Activated T-cell treated with anti-CD3 and anti-CD28 coated beads, Interleukin-2, amount 50 U/mL, for 72 hours (primary cell): ENCODE measurements at regions not wholly inside any gene's neighbourhood (a gene's known extent, or its start where the extent isn't known, plus 50 kb on each side); places are given as distances from the start of the nearest gene placed in this dataset.

ENCODE experiments used
- ATAC-seq, 2 donors: fragments of 150-1000 bp; cut with Tn5 transposase; replicated peaks in 1 of 2; 2 replicates each; pipeline ENCODE4 v1.10.0; 2021; ENCODE audit warnings: moderate library complexity in 2 of 2, mild to moderate bottlenecking in 1 of 2
- DNase-seq, 2 donors: peaks; one replicate each; pipeline ENCODE4 v3.0.0; 2021 to 2022; ENCODE audit warnings: mixed read lengths in 1 of 2
- H3K27ac Mint-ChIP-seq: one replicate; pipeline ENCODE4 v1.8.0; 2022; ENCODE audit warnings: mild to moderate bottlenecking, moderate library complexity, mixed read lengths
- H3K27me3 Mint-ChIP-seq: one replicate; pipeline ENCODE4 v1.8.0; 2022; ENCODE audit warnings: low read depth, mixed read lengths
- H3K36me3 Mint-ChIP-seq, 2 donors: one replicate each; pipeline ENCODE4 v1.8.0; 2022; ENCODE audit warnings: mixed read lengths in 2 of 2, mild to moderate bottlenecking in 1 of 2; ENCODE audit not compliant: insufficient read depth in 2 of 2
- H3K4me1 Mint-ChIP-seq: one replicate; pipeline ENCODE4 v1.8.0; 2022; ENCODE audit warnings: low read depth, mixed read lengths
- H3K4me3 Mint-ChIP-seq, 2 donors: one replicate each; pipeline ENCODE4 v1.8.0; 2022; ENCODE audit warnings: mild to moderate bottlenecking in 2 of 2, mixed read lengths in 2 of 2, moderate library complexity in 2 of 2
- H3K9me3 Mint-ChIP-seq, 2 donors: one replicate each; pipeline ENCODE4 v1.8.0; 2022; ENCODE audit warnings: mixed read lengths in 2 of 2

DNA sequence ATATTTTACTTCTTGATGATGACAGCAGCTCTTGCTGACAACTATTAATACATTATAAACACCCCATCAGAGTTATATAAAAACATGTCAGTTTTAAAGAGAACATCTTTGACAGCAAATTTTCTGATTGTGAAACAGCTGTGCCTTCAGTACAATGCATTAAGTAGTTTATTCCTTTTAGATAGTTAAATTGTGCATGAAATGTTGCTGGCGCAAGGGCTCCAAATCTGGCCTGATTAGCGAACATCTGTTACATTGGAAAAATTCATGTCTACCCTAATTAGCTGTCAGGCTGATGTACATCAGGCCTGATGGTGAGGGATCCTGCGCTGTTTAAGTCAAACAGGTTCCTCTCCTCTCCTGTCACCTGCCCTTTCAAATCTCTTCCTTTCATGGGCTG is 171.9 kb upstream of the SP8 start:
- H3K27me3 Mint-ChIP-seq, result no peaks in the 10 kb centered on the region
- no peaks in the 10 kb centered on the region for H3K9me3 Mint-ChIP-seq
- no peak overlapping the region for H3K4me3 Mint-ChIP-seq
- DNase-seq, result no peak
- H3K27ac Mint-ChIP-seq, result no peak overlapping the region
- no peaks in the 10 kb centered on the region for H3K4me1 Mint-ChIP-seq
- no peaks in the 10 kb centered on the region for H3K36me3 Mint-ChIP-seq
- no peak for ATAC-seq

DNA sequence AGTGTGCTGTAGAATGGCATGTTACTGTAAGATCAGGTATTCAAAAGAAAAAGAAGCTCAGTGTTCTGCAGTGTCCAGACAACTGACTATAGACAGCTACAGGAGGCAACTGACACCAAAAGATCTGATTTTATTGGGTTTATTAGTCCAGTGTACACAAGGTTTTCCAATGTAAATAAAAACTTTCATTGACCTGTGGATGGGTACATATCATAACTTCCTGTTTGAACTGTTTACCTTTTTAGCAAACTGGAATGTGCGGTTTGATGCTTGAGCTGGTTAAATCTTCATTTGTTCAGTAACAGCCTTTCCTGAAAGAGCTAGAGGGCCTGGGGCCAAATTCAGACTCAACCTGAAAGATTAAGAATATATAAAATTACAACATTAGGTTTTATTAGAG is 172.6 kb upstream of the SP8 start:
- DNase-seq (no peak), ATAC-seq (no peak)
- Mint-ChIP-seq H3K4me1 (no peaks in the 10 kb centered on the region), H3K4me3 (no peak overlapping the region), H3K27me3 (no peaks in the 10 kb centered on the region), H3K9me3 (no peaks in the 10 kb centered on the region), H3K27ac (no peak overlapping the region), H3K36me3 (no peaks in the 10 kb centered on the region)

DNA sequence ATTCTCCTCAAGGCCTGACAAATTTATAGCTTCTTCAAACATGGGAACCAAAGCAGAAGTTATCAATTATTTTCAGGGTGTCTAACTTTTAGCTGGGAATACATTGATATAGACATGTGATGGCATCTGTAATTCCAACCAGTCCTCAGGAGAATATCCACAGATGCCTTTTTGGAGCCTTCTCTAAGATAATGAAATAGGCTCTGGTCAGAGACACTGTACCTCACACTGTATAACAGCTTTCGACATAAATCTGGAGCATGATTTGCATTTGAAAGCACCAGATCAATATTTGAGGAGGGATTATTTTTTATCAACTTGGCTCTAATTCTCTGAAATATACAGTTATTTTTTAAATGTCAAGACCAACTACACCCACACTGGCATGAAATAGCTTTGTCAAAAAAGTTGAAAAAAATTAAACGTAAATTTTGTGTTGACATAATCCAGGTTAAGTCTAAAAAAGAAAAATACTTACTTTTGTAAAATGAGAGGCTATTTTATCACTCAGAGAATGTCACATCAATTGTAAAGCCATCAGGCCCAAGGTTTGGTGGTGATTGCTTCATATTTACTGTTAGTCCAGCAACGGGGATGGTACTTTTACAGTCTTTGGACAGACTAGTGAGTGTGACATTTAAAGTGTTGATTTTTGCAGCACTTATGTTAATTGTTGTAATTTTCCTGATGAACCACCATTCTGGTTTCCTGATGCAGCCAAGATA is 177.0 kb upstream of the SP8 start:
- H3K9me3 Mint-ChIP-seq, result no peaks in the 10 kb centered on the region
- H3K4me3 Mint-ChIP-seq, result no peak overlapping the region

DNA sequence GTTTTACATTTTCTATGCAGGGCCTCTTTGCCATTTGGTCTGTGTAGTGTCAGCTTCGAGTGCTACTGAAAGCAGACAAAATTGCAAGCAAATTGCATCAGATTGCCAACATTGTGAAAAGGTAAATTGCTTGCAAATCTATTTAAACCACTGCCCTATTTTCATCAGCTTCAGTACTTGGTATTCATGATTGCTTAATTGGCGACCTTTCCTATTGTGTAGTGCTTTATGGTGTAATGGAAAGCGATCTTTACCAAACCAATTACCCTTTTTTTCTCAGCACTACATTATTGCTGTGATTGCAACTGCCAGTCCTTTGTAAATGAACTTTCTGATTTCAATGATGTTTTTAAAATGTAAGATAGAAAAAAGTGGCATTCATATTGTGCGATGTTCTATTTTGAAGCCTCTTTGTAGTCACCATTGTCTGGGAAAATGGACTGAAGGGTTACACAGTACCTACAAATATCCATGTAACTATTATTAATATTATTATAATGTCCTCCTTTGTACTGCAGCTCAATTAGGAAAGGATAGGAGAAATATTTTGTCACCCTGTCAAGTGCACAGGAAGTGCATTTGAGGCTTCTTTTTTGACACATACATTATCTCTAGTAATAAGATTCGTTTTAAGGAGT is 177.7 kb upstream of the SP8 start:
- Mint-ChIP-seq H3K4me3 (no peak overlapping the region), H3K27ac (no peak overlapping the region), H3K4me1 (no peaks in the 10 kb centered on the region), H3K27me3 (no peaks in the 10 kb centered on the region), H3K9me3 (no peaks in the 10 kb centered on the region), H3K36me3 (no peaks in the 10 kb centered on the region)
- DNase-seq (no peak), ATAC-seq (no peak)

More for the DNA sequence above, 177.0 kb upstream of the SP8 start:
- DNase-seq (no peak), ATAC-seq (no peak)
- no peak overlapping the region for H3K27ac Mint-ChIP-seq
- no peaks in the 10 kb centered on the region for H3K4me1 Mint-ChIP-seq
- no peaks in the 10 kb centered on the region for H3K36me3 Mint-ChIP-seq
- no peaks in the 10 kb centered on the region for H3K27me3 Mint-ChIP-seq

DNA sequence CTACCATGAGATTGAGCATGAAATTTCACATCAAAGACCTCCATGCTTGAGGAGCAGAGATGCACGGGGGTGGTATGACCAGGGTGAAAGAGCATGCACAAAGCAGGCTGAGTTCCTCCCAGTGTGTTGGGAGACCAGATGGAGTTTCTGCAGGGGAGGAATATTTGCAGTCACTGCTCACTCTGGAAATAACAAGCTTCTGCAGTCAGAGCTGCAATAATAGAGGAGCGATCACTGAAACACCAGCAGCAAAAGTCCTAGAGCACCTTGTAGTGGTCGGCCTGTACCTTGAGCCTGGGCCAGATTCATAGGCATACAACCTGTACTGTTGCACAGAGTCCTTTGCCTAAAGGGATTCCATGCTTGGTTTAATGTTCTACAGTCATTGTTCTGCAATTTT is 184.5 kb upstream of the SP8 start:
- H3K27me3 Mint-ChIP-seq, result no peaks in the 10 kb centered on the region
- no peak for ATAC-seq
- no peaks in the 10 kb centered on the region for H3K9me3 Mint-ChIP-seq
- no peaks in the 10 kb centered on the region for H3K4me1 Mint-ChIP-seq
- no peak overlapping the region for H3K4me3 Mint-ChIP-seq
- H3K27ac Mint-ChIP-seq, result no peak overlapping the region
- no peaks in the 10 kb centered on the region for H3K36me3 Mint-ChIP-seq
- DNase-seq, result no peak

DNA sequence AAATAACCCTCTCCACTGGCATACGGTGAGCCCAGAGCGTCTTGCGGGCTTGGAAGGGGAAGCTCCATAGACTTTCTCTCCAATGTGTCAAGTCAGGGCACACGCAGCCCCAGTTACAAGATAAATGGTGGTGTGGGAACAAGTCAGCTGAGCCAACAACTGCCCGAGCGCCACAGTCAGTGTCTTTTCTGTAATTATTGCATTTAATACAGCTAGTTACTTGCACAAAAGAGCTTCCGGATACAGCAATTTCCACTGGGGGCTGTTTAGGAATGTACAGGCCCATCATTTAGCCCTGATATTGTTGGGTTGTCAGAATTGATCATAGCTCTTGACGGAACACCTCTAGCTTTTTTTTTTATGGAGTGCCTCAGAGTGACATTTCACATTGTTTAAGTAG is 193.5 kb upstream of the SP8 start:
- H3K4me3 Mint-ChIP-seq, result no peak overlapping the region
- H3K36me3 Mint-ChIP-seq, result no peaks in the 10 kb centered on the region
- no peak overlapping the region for H3K27ac Mint-ChIP-seq
- ATAC-seq, result no peak
- peaks cover 10% of the 10 kb centered on the region for H3K27me3 Mint-ChIP-seq
- no peaks in the 10 kb centered on the region for H3K9me3 Mint-ChIP-seq
- H3K4me1 Mint-ChIP-seq, result no peaks in the 10 kb centered on the region
- no peak for DNase-seq

DNA sequence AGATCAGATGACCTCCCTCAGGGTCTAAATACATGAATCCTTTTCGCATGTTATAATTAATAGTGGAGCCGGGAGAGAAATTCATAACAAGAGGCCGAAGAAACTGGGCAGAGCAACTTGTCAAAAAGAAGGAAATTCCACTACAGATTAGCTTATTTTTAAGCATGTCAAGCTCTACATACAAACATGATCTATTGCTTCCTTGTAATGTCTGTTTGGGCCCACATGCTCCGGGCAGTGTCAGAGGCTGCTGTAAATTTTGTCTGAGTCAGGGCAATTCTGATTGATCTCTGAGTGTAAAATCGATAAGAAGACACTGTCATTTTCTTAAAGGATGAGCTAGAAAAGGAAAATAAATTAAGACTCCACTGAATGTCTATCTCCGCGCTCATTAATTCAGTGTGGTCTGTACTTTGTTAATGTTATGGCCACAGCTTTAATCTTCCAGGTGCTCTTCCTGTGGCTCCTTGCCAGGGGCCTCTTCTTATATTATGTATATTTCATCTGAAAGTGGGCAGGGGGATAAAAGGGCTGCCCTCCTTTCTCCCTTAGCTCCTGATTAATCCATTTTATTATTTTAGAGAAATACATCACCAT is 194.1 kb upstream of the SP8 start:
- no peak for DNase-seq
- Mint-ChIP-seq H3K27ac (no peak overlapping the region), H3K4me1 (no peaks in the 10 kb centered on the region), H3K27me3 (peaks cover 10% of the 10 kb centered on the region), H3K9me3 (no peaks in the 10 kb centered on the region), H3K4me3 (no peak overlapping the region), H3K36me3 (no peaks in the 10 kb centered on the region)
- no peak for ATAC-seq

DNA sequence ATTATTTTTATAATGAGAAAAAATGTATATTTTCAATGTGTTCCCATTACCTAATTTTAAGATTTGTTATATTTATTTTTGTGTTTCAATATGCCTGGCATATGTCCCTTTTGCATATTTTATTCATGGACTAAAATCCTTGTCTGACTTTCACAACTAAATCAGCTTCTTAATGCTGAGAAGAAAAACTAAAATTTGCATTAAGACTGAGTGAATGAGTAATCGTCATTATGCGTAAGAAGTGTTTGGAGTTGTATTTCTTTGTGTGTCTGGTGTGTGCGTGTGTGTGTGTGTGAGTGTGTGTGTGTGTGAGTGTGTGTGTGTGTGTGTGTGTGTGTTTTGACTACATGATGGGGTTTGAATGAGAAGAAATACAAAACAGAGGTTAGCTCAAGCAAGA is 201.7 kb upstream of the SP8 start:
- ATAC-seq (no peak), DNase-seq (no peak)
- H3K27ac Mint-ChIP-seq, result no peak overlapping the region
- H3K9me3 Mint-ChIP-seq, result no peaks in the 10 kb centered on the region
- H3K27me3 Mint-ChIP-seq, result no peaks in the 10 kb centered on the region
- H3K4me3 Mint-ChIP-seq, result no peak overlapping the region
- no peaks in the 10 kb centered on the region for H3K36me3 Mint-ChIP-seq
- no peaks in the 10 kb centered on the region for H3K4me1 Mint-ChIP-seq

DNA sequence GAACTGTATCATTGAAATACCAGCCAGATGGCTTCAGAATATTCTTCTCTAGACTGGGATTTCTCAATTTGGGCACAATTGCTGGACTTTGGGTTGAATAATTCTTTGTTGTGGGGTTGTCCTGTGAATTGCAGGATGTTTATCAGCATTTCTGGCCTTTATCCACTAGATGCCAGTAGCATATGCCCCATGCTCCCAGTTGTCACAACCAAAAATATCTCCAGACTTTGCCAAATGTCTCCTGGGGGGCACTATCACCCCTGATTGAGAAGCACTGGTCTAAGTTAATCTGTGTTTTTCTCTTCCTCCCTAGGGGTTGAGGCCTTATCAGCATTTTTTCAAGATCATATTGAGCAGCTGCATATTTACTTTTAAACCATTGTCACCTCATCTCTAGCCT is 204.9 kb upstream of the SP8 start:
- no peak for DNase-seq
- H3K4me3 Mint-ChIP-seq, result no peak overlapping the region
- H3K27me3 Mint-ChIP-seq, result no peaks in the 10 kb centered on the region
- H3K9me3 Mint-ChIP-seq, result peaks cover 0 to 1% of the 10 kb centered on the region in 2 donors
- no peaks in the 10 kb centered on the region for H3K36me3 Mint-ChIP-seq
- no peak overlapping the region for H3K27ac Mint-ChIP-seq
- ATAC-seq, result no peak
- no peaks in the 10 kb centered on the region for H3K4me1 Mint-ChIP-seq

DNA sequence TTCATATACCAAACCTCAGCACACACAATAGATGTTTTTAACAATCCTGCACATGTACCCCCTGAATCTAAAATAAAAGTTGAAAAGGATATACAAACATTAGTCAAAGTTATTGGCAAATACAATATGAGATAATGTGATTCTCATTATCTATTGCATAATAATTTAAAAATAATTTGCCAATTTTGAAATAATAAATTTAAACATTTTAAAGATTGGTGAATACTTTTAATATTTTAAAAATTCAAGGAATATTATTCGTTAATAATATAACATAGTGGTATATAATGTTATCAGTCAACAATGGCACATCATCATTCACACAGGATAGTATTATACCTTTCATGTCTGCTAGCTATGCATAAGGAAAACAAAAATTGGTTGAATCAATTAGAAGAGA is 207.0 kb upstream of the SP8 start:
- no peak overlapping the region for H3K4me3 Mint-ChIP-seq
- H3K27me3 Mint-ChIP-seq, result no peaks in the 10 kb centered on the region
- H3K36me3 Mint-ChIP-seq, result no peaks in the 10 kb centered on the region
- no peak for DNase-seq
- no peaks in the 10 kb centered on the region for H3K4me1 Mint-ChIP-seq
- no peak overlapping the region for H3K27ac Mint-ChIP-seq
- ATAC-seq, result no peak
- H3K9me3 Mint-ChIP-seq, result peaks cover 0 to 1% of the 10 kb centered on the region in 2 donors

DNA sequence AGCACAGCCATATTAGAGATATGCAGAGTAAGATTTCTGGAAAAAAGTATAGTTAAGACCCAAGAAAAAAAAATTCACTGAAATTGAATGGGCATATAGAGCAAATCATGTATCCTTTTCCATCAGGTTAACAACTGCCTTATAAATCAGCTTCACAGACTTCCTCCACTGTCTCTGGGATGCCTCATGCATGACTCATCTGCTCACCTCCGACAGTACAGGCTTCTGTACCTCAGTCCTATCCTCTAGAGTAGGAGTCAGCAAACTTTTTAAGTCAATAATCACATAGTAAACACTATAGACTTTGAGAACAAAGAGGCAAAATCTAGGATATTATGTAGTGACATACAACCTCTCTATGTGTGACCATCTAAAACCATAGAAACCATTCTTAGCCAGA is 211.6 kb upstream of the SP8 start:
- ATAC-seq, result no peak
- peaks cover 1 to 5% of the 10 kb centered on the region in 2 donors for H3K9me3 Mint-ChIP-seq
- H3K4me1 Mint-ChIP-seq, result no peaks in the 10 kb centered on the region
- no peak for DNase-seq
- no peak overlapping the region for H3K4me3 Mint-ChIP-seq
- peaks cover 0 to under 1% of the 10 kb centered on the region in 2 donors for H3K36me3 Mint-ChIP-seq
- H3K27me3 Mint-ChIP-seq, result no peaks in the 10 kb centered on the region
- no peak overlapping the region for H3K27ac Mint-ChIP-seq

DNA sequence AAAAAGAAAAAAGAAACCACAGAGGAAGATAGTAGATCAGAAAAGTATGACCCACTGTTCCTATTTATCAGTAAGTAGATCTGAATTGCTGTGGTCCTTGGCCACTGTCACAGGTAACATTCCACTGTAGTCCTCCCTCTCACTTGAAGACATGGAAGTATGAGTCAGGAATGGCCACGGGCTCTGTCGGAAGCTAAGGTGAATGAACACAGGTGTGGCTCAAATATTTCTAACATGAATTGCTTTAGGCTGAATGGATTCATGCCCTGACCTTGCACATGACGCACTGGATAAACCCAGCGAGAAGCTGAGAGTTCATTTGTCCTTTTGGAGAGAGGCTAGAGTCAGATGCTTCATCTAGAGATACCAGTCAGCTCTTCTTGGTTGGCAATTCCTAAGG is 224.5 kb upstream of the SP8 start:
- no peaks in the 10 kb centered on the region for H3K27me3 Mint-ChIP-seq
- peaks cover 5 to 7% of the 10 kb centered on the region in 2 donors for H3K9me3 Mint-ChIP-seq
- H3K4me1 Mint-ChIP-seq, result no peaks in the 10 kb centered on the region
- no peak for ATAC-seq
- DNase-seq, result no peak
- H3K27ac Mint-ChIP-seq, result no peak overlapping the region
- H3K4me3 Mint-ChIP-seq, result no peak overlapping the region
- H3K36me3 Mint-ChIP-seq, result no peaks in the 10 kb centered on the region

DNA sequence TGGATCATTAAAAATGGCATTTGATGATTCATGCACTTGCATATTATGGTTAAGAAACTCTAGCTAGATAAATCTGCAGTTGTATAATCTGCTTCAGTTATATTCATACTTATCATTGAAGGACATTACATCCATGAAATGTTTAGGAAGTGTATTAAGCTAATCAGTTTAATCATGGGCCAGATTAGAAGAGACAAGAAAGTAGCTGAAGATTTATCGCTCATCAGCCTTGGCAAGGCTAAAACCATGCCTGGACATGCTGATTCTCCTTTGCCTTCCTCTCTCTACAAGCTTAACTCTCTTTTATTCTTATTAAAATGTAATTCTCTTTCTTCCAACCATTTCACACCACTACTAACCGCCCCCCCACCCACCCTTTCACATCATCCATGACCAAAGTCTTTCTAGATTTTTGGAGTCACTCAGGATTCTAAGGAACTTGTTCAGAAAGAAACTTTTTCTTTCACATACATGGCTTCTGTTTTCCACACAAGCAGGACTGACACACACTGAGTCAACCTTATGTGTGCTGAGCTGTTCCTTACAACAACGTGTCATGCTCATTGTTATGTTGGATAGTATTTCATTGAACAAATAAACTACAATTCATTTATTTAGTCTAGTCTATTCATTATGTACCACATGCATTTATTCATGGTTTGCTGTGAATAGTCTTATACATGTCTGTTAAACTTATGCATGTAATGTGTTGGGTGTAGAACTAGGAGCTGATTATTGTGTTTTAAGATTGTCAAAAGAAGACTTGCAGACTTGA is 227.3 kb upstream of the SP8 start:
- H3K9me3 Mint-ChIP-seq, result peaks cover 4 to 5% of the 10 kb centered on the region in 2 donors
- no peak overlapping the region for H3K27ac Mint-ChIP-seq
- H3K36me3 Mint-ChIP-seq, result no peaks in the 10 kb centered on the region
- no peaks in the 10 kb centered on the region for H3K4me1 Mint-ChIP-seq
- ATAC-seq, result no peak
- no peaks in the 10 kb centered on the region for H3K27me3 Mint-ChIP-seq
- no peak for DNase-seq
- no peak overlapping the region for H3K4me3 Mint-ChIP-seq
